GM19025 (cell line): ENCODE measurements at regions not wholly inside any gene's neighbourhood (a gene's known extent, or its start where the extent isn't known, plus 50 kb on each side); places are given as distances from the start of the nearest gene placed in this dataset.
"Not testable (repeated sequence)": the region's sequence is repeated elsewhere in the genome, so short reads cannot be mapped to it uniquely, and the experiment has no call there.

Experiments
- ATAC-seq: cut with Tn5 transposase; IDR thresholded peaks from one replicate; pipeline ENCODE4 v1.9.1; 2021; ENCODE audit warnings: mild to moderate bottlenecking, low read depth, moderate library complexity; ENCODE audit not compliant: unreplicated experiment

GRCh38 chr5:112472614-112473013 is 53.5 kb upstream of the EPB41L4A start:
- ATAC-seq = no peak

- ATAC-seq = no peak
Measured at GRCh38 chr5:112473989-112474388, 54.9 kb upstream of the EPB41L4A start.

- ATAC-seq = no peak
Measured at GRCh38 chr5:112475747-112476365, 56.8 kb upstream of the EPB41L4A start.

- no peak for ATAC-seq
Measured at GRCh38 chr5:112479418-112479817, 60.3 kb upstream of the EPB41L4A start.

- ATAC-seq = no peak
Measured at GRCh38 chr5:112480501-112480900, 61.4 kb upstream of the EPB41L4A start.

GRCh38 chr5:112483704-112484103 is 64.6 kb upstream of the EPB41L4A start:
- no peak for ATAC-seq

- ATAC-seq = no peak
Measured at GRCh38 chr5:112485934-112486355, 66.9 kb upstream of the EPB41L4A start.

- ATAC-seq = no peak
Measured at GRCh38 chr5:112491257-112491656, 72.2 kb upstream of the EPB41L4A start.

- peak; percentile 98 for ATAC-seq
Measured at GRCh38 chr5:112492291-112492690, 73.2 kb upstream of the EPB41L4A start.

GRCh38 chr5:112503749-112504501 is 84.8 kb upstream of the EPB41L4A start:
- ATAC-seq = not testable (repeated sequence)

- not testable (repeated sequence) for ATAC-seq
Measured at GRCh38 chr5:112509097-112509496, 90.0 kb upstream of the EPB41L4A start.

- ATAC-seq = no peak
Measured at GRCh38 chr5:112511920-112512319, 92.8 kb upstream of the EPB41L4A start.

- no peak for ATAC-seq
Measured at GRCh38 chr5:112512901-112513300, 93.8 kb upstream of the EPB41L4A start.

GRCh38 chr5:112514111-112514510 is 95.0 kb upstream of the EPB41L4A start:
- ATAC-seq = no peak

GRCh38 chr5:112520474-112520873 is 101.4 kb upstream of the EPB41L4A start:
- not testable (repeated sequence) for ATAC-seq

GRCh38 chr5:112522891-112523673 is 104.0 kb upstream of the EPB41L4A start:
- peak; percentile 66 for ATAC-seq

- ATAC-seq = peak; percentile 54
Measured at GRCh38 chr5:112523674-112524263, 104.7 kb upstream of the EPB41L4A start.

- ATAC-seq = no peak
Measured at GRCh38 chr5:112525217-112525616, 106.1 kb upstream of the EPB41L4A start.

GRCh38 chr5:112528928-112529327 is 109.9 kb upstream of the EPB41L4A start:
- ATAC-seq = no peak

GRCh38 chr5:112529525-112529924 is 110.4 kb upstream of the EPB41L4A start:
- ATAC-seq = no peak
